ENCODE measurements at regions not wholly inside any gene's neighbourhood (a gene's known extent, or its start where the extent isn't known, plus 50 kb on each side); places are given as distances from the start of the nearest gene placed in this dataset.

GRCh38 chr18:68179811-68180210 is 535.1 kb downstream of the TMX3 start:
- no peak overlapping the region for H3K4me3 ChIP-seq (ENCODE audit: low read depth, poor library complexity, severe bottlenecking)
- no peak for DNase-seq (ENCODE audit: low spot score in 2 of 2)
- WGBS, 2 donors, result 86 to 91% methylated on average over 2 of the region's 2 CpGs
- intact Hi-C loops (cut with DNase I; ENCODE audit: low total_unique reads), result no loop called here
- TF ChIP-seq POLR2A (IDR thresholded peaks at IDR 0.05) (no peak), CTCF (IDR thresholded peaks at IDR 0.05) (no peak)

- intact Hi-C loops (cut with DNase I; ENCODE audit: low total_unique reads), result no loop called here
- TF ChIP-seq CTCF (IDR thresholded peaks at IDR 0.05) (no peak), POLR2A (IDR thresholded peaks at IDR 0.05) (no peak)
- WGBS, 2 donors, result 56 to 67% methylated on average over 1 of the region's 1 CpG
- DNase-seq (ENCODE audit: low spot score in 2 of 2), result no peak
- no peak overlapping the region for H3K4me3 ChIP-seq (ENCODE audit: low read depth, poor library complexity, severe bottlenecking)
These were observed 536.0 kb downstream of the TMX3 start for GRCh38 chr18:68178921-68179320.

- 52 to 62% methylated on average over 6 of the region's 6 CpGs for WGBS, 2 donors
- no peak overlapping the region for H3K4me3 ChIP-seq (ENCODE audit: low read depth, poor library complexity, severe bottlenecking)
- intact Hi-C loops (cut with DNase I; ENCODE audit: low total_unique reads), result no loop called here
- DNase-seq (ENCODE audit: low spot score in 2 of 2), result no peak
- no peak for TF ChIP-seq POLR2A (IDR thresholded peaks at IDR 0.05)
- no peak for TF ChIP-seq CTCF (IDR thresholded peaks at IDR 0.05)
These were observed 536.9 kb downstream of the TMX3 start for GRCh38 chr18:68177807-68178702.

- DNase-seq (ENCODE audit: low spot score in 2 of 2), result no peak
- intact Hi-C loops (cut with DNase I; ENCODE audit: low total_unique reads), result no loop called here
- H3K4me3 ChIP-seq (ENCODE audit: low read depth, poor library complexity, severe bottlenecking), result no peak overlapping the region
- TF ChIP-seq POLR2A (IDR thresholded peaks at IDR 0.05), result no peak
- no peak for TF ChIP-seq CTCF (IDR thresholded peaks at IDR 0.05)
These were observed 538.0 kb downstream of the TMX3 start for GRCh38 chr18:68176901-68177300.

- intact Hi-C loops (cut with DNase I; ENCODE audit: low total_unique reads), result no loop called here
- 78 to 82% methylated on average over 17 of the region's 17 CpGs for WGBS, 2 donors
- no peak for TF ChIP-seq POLR2A (IDR thresholded peaks at IDR 0.05)
- no peak for TF ChIP-seq CTCF (IDR thresholded peaks at IDR 0.05)
- DNase-seq (ENCODE audit: low spot score in 2 of 2), result no peak
- no peak overlapping the region for H3K4me3 ChIP-seq (ENCODE audit: low read depth, poor library complexity, severe bottlenecking)
These were observed 541.9 kb downstream of the TMX3 start for GRCh38 chr18:68172842-68173549.
